AML-193 (cell line): ENCODE measurements at regions not wholly inside any gene's neighbourhood (a gene's known extent, or its start where the extent isn't known, plus 50 kb on each side); places are given as distances from the start of the nearest gene placed in this dataset.

Experiments used
- DNase-seq, 2 experiments: peaks; one replicate each; lab custom pipeline; 2025; lab: John Stamatoyannopoulos, UW

- no peak for DNase-seq
These were observed 852.3 kb upstream of the TMEM132C start for GRCh38 chr12:127414636-127415035.

GRCh38 chr12:127416796-127417195 lies 850.2 kb upstream of the TMEM132C start:
- DNase-seq: no peak

GRCh38 chr12:127419111-127419510 lies 847.9 kb upstream of the TMEM132C start:
- no peak for DNase-seq

- DNase-seq: no peak
These were observed 845.4 kb upstream of the TMEM132C start for GRCh38 chr12:127421614-127422013.

- no peak for DNase-seq
These were observed 843.9 kb upstream of the TMEM132C start for GRCh38 chr12:127422935-127423566.

- DNase-seq: no peak
These were observed 841.5 kb upstream of the TMEM132C start for GRCh38 chr12:127425474-127425873.

GRCh38 chr12:127428420-127428819 lies 838.5 kb upstream of the TMEM132C start:
- DNase-seq: no peak

GRCh38 chr12:127429551-127430285 lies 837.3 kb upstream of the TMEM132C start:
- DNase-seq: no peak

- no peak for DNase-seq
These were observed 836.6 kb upstream of the TMEM132C start for GRCh38 chr12:127430401-127430800.

GRCh38 chr12:127431177-127431576 lies 835.8 kb upstream of the TMEM132C start:
- no peak for DNase-seq

GRCh38 chr12:127431594-127431993 lies 835.4 kb upstream of the TMEM132C start:
- DNase-seq: no peak

- no peak for DNase-seq
These were observed 831.5 kb upstream of the TMEM132C start for GRCh38 chr12:127435439-127435838.

- no peak for DNase-seq
These were observed 828.3 kb upstream of the TMEM132C start for GRCh38 chr12:127438512-127439244.

- DNase-seq: no peak
These were observed 821.3 kb upstream of the TMEM132C start for GRCh38 chr12:127445581-127446139.

GRCh38 chr12:127448906-127449305 lies 818.1 kb upstream of the TMEM132C start:
- no peak for DNase-seq

- no peak for DNase-seq
These were observed 816.1 kb upstream of the TMEM132C start for GRCh38 chr12:127450826-127451225.

- DNase-seq: no peak
These were observed 811.4 kb upstream of the TMEM132C start for GRCh38 chr12:127455347-127456265.

GRCh38 chr12:127457726-127458125 lies 809.2 kb upstream of the TMEM132C start:
- no peak for DNase-seq

GRCh38 chr12:127459166-127459565 lies 807.8 kb upstream of the TMEM132C start:
- no peak for DNase-seq

- no peak for DNase-seq
These were observed 807.3 kb upstream of the TMEM132C start for GRCh38 chr12:127459687-127460086.

GRCh38 chr12:127463237-127463636 lies 803.7 kb upstream of the TMEM132C start:
- DNase-seq: no peak

- DNase-seq: no peak
These were observed 797.6 kb upstream of the TMEM132C start for GRCh38 chr12:127469331-127469730.
